Effector memory CD4-positive, alpha-beta T cell (primary cell): ENCODE measurements at regions not wholly inside any gene's neighbourhood (a gene's known extent, or its start where the extent isn't known, plus 50 kb on each side); places are given as distances from the start of the nearest gene placed in this dataset.
"Not testable (repeated sequence)": the region's sequence is repeated elsewhere in the genome, so short reads cannot be mapped to it uniquely, and the experiment has no call there.

Experiments used
- DNase-seq, 3 donors: peaks; one replicate each; pipeline ENCODE4 v3.0.0-alpha.2; 2020
- H3K27ac ChIP-seq: 2 replicates; pipeline ENCODE4 v1.7.0; 2013; ENCODE audit warnings: mild to moderate bottlenecking, low read length, moderate library complexity; ENCODE audit not compliant: insufficient read depth, poor library complexity, severe bottlenecking
- H3K27me3 ChIP-seq: replicated peaks from 2 replicates; pipeline ENCODE4 v1.7.0; 2013; ENCODE audit warnings: mild to moderate bottlenecking, low read length; ENCODE audit not compliant: insufficient read depth, control insufficient read depth, poor library complexity, severe bottlenecking
- H3K36me3 ChIP-seq: 2 replicates; pipeline ENCODE4 v1.7.0; 2013; ENCODE audit warnings: mild to moderate bottlenecking, low read length, moderate library complexity; ENCODE audit not compliant: control insufficient read depth, insufficient read depth
- H3K4me1 ChIP-seq: 2 replicates; pipeline ENCODE4 v1.7.0; 2013; ENCODE audit warnings: low read length, mild to moderate bottlenecking; ENCODE audit not compliant: control insufficient read depth, insufficient read depth, poor library complexity, severe bottlenecking
- H3K4me3 ChIP-seq: 2 replicates; pipeline ENCODE4 v1.7.0; 2013; ENCODE audit warnings: low read length, low read depth, mild to moderate bottlenecking; ENCODE audit not compliant: insufficient read depth, poor library complexity, severe bottlenecking
- H3K9me3 ChIP-seq: 2 replicates; pipeline ENCODE4 v1.7.0; 2013; ENCODE audit warnings: mild to moderate bottlenecking, low read length, moderate library complexity; ENCODE audit not compliant: control insufficient read depth

DNA sequence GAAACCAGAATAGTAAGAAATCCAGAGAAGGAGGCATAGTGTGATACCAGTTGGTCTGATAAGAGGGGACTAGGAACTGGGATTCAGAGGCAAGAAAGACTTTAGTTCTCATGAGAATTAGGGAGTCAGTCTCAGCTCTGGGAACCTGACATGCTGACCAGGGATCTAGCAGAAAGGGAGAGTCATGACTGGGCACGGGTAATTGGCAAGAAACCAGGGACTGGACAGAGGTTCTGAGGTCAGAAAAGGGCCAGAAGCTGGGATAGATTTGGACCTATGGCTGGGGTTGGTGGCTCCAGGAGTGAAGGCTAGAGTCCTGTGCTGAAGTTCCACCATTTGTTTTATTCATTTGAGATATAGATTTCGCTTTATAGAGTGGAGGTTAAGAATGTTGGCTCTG is 110.2 kb upstream of the C1GALT1C1 start:
- H3K4me3 ChIP-seq: no peak overlapping the region
- no peak overlapping the region for H3K27ac ChIP-seq
- H3K36me3 ChIP-seq: no peaks in the 10 kb centered on the region
- no peaks in the 10 kb centered on the region for H3K9me3 ChIP-seq
- DNase-seq: no peak
- no peaks in the 10 kb centered on the region for H3K4me1 ChIP-seq
- H3K27me3 ChIP-seq: no peaks in the 10 kb centered on the region

DNA sequence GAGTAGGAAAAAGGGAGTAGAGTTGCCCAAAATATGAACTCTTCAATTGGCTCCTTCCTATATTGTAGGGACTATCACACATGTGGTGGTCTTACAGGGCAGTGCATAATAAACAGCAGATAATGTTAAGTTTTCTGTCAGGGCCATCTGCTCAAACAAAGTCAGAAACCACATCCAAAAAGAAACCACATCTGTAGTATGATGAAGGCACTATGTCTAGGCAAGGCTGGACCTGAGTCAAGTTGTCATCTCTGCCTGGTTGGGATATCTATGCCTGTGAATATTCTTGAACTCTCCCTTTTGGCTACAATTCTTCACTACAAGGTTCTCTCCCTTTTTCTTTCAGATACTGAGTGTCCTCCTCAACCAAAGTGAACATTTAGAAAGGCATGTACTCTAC is 109.4 kb upstream of the C1GALT1C1 start:
- Histone ChIP-seq H3K27ac (no peak overlapping the region), H3K27me3 (no peaks in the 10 kb centered on the region), H3K36me3 (no peaks in the 10 kb centered on the region), H3K4me3 (no peak overlapping the region), H3K4me1 (no peaks in the 10 kb centered on the region), H3K9me3 (no peaks in the 10 kb centered on the region)
- DNase-seq: no peak

- Histone ChIP-seq H3K9me3 (no peaks in the 10 kb centered on the region), H3K4me3 (no peak overlapping the region), H3K36me3 (no peaks in the 10 kb centered on the region), H3K27me3 (no peaks in the 10 kb centered on the region), H3K4me1 (no peaks in the 10 kb centered on the region), H3K27ac (no peak overlapping the region)
- DNase-seq: no peak
Observed at GRCh38 chrX:120736989-120737388, 107.1 kb upstream of the C1GALT1C1 start.

- Histone ChIP-seq H3K9me3 (no peaks in the 10 kb centered on the region), H3K27ac (no peak overlapping the region), H3K27me3 (no peaks in the 10 kb centered on the region), H3K4me1 (no peaks in the 10 kb centered on the region), H3K4me3 (no peak overlapping the region), H3K36me3 (no peaks in the 10 kb centered on the region)
- no peak for DNase-seq
Observed at GRCh38 chrX:120735966-120736365, 106.1 kb upstream of the C1GALT1C1 start.

DNA sequence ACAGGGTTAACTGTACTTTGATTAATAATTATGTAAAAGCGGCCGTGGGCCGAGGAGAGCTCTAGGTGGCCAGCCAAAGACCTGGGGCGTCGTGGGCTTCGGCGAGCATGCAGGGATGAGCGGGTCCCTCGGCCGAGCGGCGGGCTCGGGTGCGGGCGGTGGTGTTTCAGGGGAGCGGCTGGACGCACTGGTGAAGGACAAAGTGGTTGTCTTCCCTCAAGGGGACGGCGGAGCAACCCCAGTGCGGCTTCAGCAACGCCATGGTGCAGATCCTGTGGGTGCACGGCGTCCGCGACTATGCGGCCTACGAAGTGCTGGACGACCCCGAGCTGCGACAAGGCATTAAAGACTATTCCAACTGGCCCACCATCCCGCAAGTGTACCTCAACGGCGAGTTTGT is 103.0 kb upstream of the C1GALT1C1 start:
- Histone ChIP-seq H3K36me3 (no peaks in the 10 kb centered on the region), H3K27ac (no peak overlapping the region)
- no peak for DNase-seq

GRCh38 chrX:120732461-120732860 is 102.6 kb upstream of the C1GALT1C1 start:
- no peaks in the 10 kb centered on the region for H3K36me3 ChIP-seq
- no peak overlapping the region for H3K27ac ChIP-seq
- H3K4me3 ChIP-seq: no peak overlapping the region
- H3K27me3 ChIP-seq: no peaks in the 10 kb centered on the region
- DNase-seq: no peak
- H3K9me3 ChIP-seq: no peaks in the 10 kb centered on the region
- H3K4me1 ChIP-seq: no peaks in the 10 kb centered on the region

More for the DNA sequence above, 103.0 kb upstream of the C1GALT1C1 start:
- H3K9me3 ChIP-seq: no peaks in the 10 kb centered on the region
- H3K27me3 ChIP-seq: no peaks in the 10 kb centered on the region
- H3K4me1 ChIP-seq: no peaks in the 10 kb centered on the region
- no peak overlapping the region for H3K4me3 ChIP-seq

GRCh38 chrX:120731386-120731785 is 101.5 kb upstream of the C1GALT1C1 start:
- Histone ChIP-seq H3K4me3 (no peak overlapping the region), H3K36me3 (no peaks in the 10 kb centered on the region), H3K27me3 (no peaks in the 10 kb centered on the region), H3K4me1 (no peaks in the 10 kb centered on the region), H3K9me3 (no peaks in the 10 kb centered on the region), H3K27ac (no peak overlapping the region)
- no peak for DNase-seq

- not testable (repeated sequence) for H3K36me3 ChIP-seq, H3K27me3 ChIP-seq, H3K4me3 ChIP-seq, DNase-seq, H3K4me1 ChIP-seq, H3K27ac ChIP-seq, H3K9me3 ChIP-seq
Observed at GRCh38 chrX:120729506-120730255, 99.8 kb upstream of the C1GALT1C1 start.

DNA sequence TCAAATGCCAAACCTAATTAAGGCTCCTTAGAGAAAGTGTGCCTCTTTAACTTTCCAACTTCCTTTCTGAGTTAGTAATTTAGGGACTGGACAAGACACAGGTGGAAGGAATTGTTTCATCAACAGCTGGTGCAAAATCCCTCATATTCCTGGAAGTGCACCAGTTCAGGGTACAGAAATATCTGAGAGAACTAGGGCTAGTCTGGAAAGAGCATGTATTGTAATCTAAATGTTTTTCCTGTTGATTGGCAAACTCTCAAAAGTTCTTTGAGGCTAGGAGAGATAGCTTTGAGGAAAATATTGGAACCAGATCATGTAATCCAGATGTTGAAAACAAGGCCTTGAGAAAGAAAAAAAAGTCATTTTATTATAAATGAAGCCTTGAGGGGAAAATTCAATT is 98.1 kb upstream of the C1GALT1C1 start:
- H3K4me3 ChIP-seq: no peak overlapping the region
- DNase-seq: no peak

DNA sequence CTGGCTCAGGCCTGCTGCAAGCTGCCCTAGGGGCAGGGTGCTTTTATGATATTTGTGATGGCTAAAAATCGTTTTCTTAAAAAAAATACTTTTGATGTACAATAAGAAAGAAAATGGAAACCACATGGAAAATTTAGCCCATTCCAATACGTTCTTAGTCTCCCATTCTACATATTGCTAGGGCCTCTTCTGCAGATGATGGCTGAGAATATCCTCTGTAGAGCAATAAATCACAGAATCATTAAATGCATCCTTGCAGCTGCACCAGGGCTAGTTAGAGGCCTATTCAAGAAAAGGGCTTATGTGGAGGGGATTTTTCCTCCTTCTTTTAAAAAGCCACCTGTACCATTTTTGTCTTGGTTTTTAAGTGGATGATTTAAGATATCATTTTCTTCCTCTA is 97.6 kb upstream of the C1GALT1C1 start:
- DNase-seq: no peak

More for the DNA sequence above, 98.1 kb upstream of the C1GALT1C1 start:
- no peak overlapping the region for H3K27ac ChIP-seq
- no peaks in the 10 kb centered on the region for H3K27me3 ChIP-seq
- H3K9me3 ChIP-seq: no peaks in the 10 kb centered on the region
- no peaks in the 10 kb centered on the region for H3K36me3 ChIP-seq
- no peaks in the 10 kb centered on the region for H3K4me1 ChIP-seq

More for the DNA sequence above, 97.6 kb upstream of the C1GALT1C1 start:
- no peak overlapping the region for H3K27ac ChIP-seq
- no peaks in the 10 kb centered on the region for H3K27me3 ChIP-seq
- H3K36me3 ChIP-seq: no peaks in the 10 kb centered on the region
- no peaks in the 10 kb centered on the region for H3K4me1 ChIP-seq
- H3K9me3 ChIP-seq: no peaks in the 10 kb centered on the region
- H3K4me3 ChIP-seq: no peak overlapping the region
